ENCODE measurements at regions not wholly inside any gene's neighbourhood (a gene's known extent, or its start where the extent isn't known, plus 50 kb on each side); places are given as distances from the start of the nearest gene placed in this dataset.

GRCh38 chr1:206419250-206419649 lies 51.0 kb upstream of the IKBKE start:
- no peak for DNase-seq
- WGBS, 5 donors = 90 to 97% (median 94%) methylated on average over 2 of the region's 2 CpGs
- Histone ChIP-seq H3K27me3 (replicated peaks in 1 of 7) (no peaks in the 10 kb centered on the region), H3K4me3 (no peak overlapping the region), H3K4me1 (no peaks in the 10 kb centered on the region), H3K36me3 (peaks cover 0 to 100% (median 70%) of the 10 kb centered on the region in 6 donors), H3K9me3 (no peaks in the 10 kb centered on the region), H3K27ac (no peak overlapping the region)
- no peak for TF ChIP-seq POLR2A (IDR thresholded peaks at IDR 0.05)
- intact Hi-C loops (cut with DNase I; ENCODE audit: low total_unique reads) = no loop called here

- Histone ChIP-seq H3K4me1 (no peaks in the 10 kb centered on the region), H3K9me3 (no peaks in the 10 kb centered on the region), H3K36me3 (peaks cover 0 to 100% (median 75%) of the 10 kb centered on the region in 6 donors), H3K4me3 (no peak overlapping the region), H3K27ac (no peak overlapping the region), H3K27me3 (replicated peaks in 1 of 7) (no peaks in the 10 kb centered on the region)
- TF ChIP-seq POLR2AphosphoS5 (IDR thresholded peaks at IDR 0.05) = no peak
- TF ChIP-seq POLR2A (IDR thresholded peaks at IDR 0.05) = no peak
- no peak for TF ChIP-seq CTCF (IDR thresholded peaks at IDR 0.05 in 8 of 11, conservative IDR thresholded peaks at IDR 0.05 in 3 of 11)
- DNase-seq = no peak
- intact Hi-C loops (cut with DNase I; ENCODE audit: low total_unique reads) = no loop called here
- 96 to 100% (median 97%) methylated on average over 2 of the region's 2 CpGs for WGBS, 5 donors
Observed at GRCh38 chr1:206419783-206420182, 50.5 kb upstream of the IKBKE start.

- 74 to 99% (median 83%) methylated on average over 3 to 4 of the region's 4 CpGs for WGBS, 5 donors
- no peak for DNase-seq
- Histone ChIP-seq H3K27ac (no peak overlapping the region), H3K36me3 (peaks cover 0 to 100% (median 74%) of the 10 kb centered on the region in 6 donors), H3K4me3 (no peak overlapping the region), H3K9me3 (no peaks in the 10 kb centered on the region), H3K4me1 (no peaks in the 10 kb centered on the region), H3K27me3 (replicated peaks in 1 of 7) (no peaks in the 10 kb centered on the region)
- TF ChIP-seq POLR2AphosphoS5 (IDR thresholded peaks at IDR 0.05) (no peak), POLR2A (IDR thresholded peaks at IDR 0.05) (no peak), CTCF (IDR thresholded peaks at IDR 0.05 in 8 of 11, conservative IDR thresholded peaks at IDR 0.05 in 3 of 11) (no peak)
- intact Hi-C loops (cut with DNase I; ENCODE audit: low total_unique reads) = no loop called here
Observed at GRCh38 chr1:206420471-206420870, 49.8 kb upstream of the IKBKE start.

Small RNA genes lying in the stretch of these regions (small RNA-seq; reads per million reads assigned to genes)
- 0 reads per million in 4 donors for gene AC244023.1

Data from spleen (tissue), 11 donors.